ENCODE measurements at regions not wholly inside any gene's neighbourhood (a gene's known extent, or its start where the extent isn't known, plus 50 kb on each side); places are given as distances from the start of the nearest gene placed in this dataset.

DNA sequence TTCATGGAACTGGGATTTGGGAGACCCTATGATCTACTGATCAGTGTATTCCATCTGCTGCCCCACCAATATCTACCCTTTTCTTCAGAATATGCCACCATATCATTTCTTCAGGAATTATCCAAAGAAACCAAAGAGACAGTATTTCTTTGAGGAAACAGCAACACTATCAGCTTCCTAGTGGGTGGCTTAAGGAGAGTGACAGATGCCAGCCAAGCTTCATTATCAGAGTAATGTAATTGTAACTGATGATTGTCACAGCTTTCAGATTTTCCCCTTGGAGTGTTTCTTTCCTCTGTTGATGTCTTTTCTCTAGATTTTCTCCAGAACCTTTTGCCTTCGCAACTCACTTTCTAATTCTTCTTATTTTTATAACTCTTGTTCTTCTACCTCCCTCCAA, 934.4 kb upstream of the LRRN3 start:
- no peak for DNase-seq (ENCODE audit: low read depth)

GRCh38 chr7:110157631-110158362, 933.1 kb upstream of the LRRN3 start:
- no peak for DNase-seq (ENCODE audit: low read depth)

GRCh38 chr7:110168010-110168409, 922.9 kb upstream of the LRRN3 start:
- no peak for DNase-seq (ENCODE audit: low read depth)

DNA sequence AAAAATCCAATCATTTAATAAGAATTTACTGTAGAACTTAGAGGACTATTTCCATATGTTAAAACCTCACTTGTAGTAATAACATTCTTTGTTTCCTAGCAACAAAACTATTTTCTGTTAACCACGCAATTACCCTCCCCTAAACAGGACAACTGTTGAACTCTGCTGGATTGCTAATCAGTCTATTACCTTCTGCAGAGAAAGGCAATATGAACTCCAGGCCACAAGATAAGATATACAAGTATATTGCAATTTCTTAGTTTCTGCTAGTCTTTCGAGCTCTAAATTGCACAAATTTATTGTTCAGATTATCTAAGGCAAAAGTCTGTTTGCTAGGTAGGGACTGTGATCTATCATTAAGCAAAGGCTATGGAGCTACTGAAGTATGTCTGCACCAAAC, 920.1 kb upstream of the LRRN3 start:
- DNase-seq (ENCODE audit: low read depth), result no peak

GRCh38 chr7:110177463-110177862, 913.5 kb upstream of the LRRN3 start:
- no peak for DNase-seq (ENCODE audit: low read depth)

- DNase-seq (ENCODE audit: low read depth), result no peak
Measured at GRCh38 chr7:110179037-110179436, 911.9 kb upstream of the LRRN3 start.

- DNase-seq (ENCODE audit: low read depth), result no peak
Measured at GRCh38 chr7:110181768-110182167, 909.2 kb upstream of the LRRN3 start.

GRCh38 chr7:110186334-110186733, 904.6 kb upstream of the LRRN3 start:
- no peak for DNase-seq (ENCODE audit: low read depth)

DNA sequence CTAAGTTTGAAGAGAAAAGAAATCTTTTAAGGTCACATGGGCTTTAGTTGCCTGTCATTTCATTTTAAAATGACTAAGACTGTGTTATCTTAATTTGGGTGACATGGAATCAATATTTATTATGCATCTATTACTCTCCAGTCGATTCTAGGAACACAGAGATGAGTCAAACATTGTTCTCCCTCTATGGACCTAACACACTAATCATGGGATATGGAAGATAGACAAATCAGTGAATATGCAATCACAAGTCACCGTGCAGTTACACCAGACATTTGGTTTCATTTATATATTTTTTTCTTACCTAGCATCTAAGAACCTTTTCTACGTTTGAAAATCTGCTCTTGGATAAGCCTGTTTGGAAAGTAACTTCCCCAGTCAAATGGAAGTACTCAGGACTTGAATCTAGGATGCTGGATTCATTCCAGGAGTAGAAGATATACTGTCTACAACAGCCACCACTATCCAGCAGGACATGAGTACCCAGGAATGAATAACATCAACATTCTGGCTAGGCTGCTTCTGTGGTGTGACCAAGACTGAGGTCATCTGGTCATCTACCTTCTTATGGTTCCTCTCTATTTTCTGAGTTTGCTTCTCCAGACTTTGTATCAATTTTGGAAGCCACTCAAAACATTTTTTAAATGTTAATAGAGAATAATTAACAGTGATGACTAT, 902.9 kb upstream of the LRRN3 start:
- no peak for DNase-seq (ENCODE audit: low read depth)

DNA sequence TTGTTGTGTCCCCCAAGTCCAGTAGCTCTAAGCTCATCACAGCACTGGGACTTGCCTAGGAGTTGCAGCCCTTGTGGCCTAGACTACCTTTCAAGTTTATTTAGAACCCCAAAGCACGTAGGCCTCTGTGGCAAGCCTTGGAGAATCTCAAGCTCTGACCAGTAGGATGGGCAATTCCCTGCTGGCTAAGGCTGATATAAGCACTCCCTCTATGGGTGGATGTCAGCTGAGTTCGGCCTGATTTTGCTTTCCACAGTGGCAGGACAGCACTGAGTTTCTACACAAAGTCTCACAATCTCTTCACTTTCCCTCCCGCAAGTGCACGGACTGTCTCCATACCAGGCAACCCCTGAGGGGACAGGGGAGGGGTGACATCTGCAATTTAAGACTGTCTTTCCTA, 886.4 kb upstream of the LRRN3 start:
- no peak for DNase-seq (ENCODE audit: low read depth)

DNA sequence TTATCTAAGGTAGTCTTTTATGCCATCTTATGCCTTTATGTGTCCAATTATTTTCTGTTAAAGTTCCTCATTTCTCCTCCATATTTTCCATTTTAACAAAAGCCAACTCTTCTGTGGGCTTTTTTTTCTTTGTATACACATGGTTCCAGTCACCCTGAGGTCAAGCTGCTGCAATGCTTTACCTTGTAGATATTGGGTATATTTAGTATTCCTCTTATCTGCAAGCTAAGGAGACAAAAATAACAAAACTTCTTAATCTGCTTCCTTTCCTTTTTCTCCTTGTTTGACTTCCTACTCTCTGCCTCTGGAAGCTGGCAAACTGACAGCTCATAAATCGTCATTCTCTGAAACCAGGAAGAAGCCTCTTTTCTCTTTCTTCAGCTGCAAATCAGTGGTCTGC, 885.0 kb upstream of the LRRN3 start:
- no peak for DNase-seq (ENCODE audit: low read depth)

DNA sequence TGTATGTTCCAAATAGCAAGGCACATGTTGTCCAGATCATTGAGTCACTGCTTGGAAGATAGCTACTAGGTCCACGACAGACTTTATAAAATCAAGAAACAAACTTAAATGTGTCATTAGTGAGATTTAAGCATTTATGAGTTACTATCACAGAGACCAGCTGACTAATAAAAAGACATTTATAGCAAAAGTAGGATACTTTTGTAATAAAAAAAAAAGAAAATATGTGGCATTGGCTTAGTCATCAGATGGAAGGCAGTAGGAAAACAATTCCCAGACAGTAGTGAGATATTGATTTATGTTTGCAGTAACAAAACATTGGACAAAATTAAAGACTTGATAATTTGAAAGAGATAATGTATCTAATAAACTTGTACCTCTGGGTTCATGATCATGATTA, 881.0 kb upstream of the LRRN3 start:
- DNase-seq (ENCODE audit: low read depth), result no peak

DNA sequence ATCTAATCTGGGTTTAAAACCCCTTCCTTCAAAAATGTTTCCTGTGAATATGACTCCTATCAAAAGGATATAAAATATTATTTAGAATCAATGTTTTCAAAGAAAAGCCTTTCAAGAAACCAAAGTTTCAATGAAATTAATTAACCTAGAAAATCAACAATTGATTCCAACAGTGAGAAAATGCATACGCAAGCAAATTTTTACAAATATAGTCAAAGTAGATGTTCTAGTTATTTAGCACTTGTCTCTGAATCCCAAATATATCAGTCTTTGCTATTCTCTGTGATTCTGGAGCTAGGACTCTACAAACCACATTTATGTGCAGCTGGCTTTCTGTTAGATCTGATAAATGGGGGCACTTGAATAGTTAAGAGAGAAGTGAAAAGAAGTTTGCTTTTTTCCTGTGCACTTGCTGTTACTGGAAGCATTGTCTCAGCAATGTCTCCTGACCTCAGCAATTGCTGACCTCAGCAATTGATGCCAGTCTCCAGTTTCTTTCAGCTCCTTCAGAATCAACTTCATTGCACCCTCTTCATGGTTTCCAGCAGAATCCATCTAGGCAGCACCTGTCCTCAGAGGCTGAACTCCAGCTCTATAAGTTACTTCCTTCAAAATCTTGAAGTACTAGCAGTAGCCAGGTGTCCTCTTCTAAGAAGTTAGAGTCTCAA, 879.9 kb upstream of the LRRN3 start:
- DNase-seq (ENCODE audit: low read depth), result no peak

GRCh38 chr7:110224643-110225042, 866.3 kb upstream of the LRRN3 start:
- no peak for DNase-seq (ENCODE audit: low read depth)

DNA sequence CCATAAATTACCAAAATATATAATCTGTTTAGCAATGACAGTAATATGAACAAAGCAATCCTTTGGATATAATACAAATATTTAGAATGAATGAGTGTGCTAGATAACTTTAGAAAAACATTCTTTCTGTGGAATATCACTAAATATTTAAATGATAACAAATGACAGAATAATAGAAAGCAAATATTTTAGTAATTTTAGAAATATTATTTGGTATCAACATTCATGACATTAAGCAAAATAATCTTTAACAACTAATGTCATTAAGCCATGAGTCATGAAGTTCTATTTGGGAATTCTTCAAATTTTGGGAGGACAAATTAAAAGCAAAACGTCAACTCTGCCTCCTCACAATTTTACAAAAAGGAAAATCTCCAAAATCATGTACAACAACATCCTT, 844.8 kb upstream of the LRRN3 start:
- no peak for DNase-seq (ENCODE audit: low read depth)

- DNase-seq (ENCODE audit: low read depth), result no peak
Measured at GRCh38 chr7:110253093-110253492, 837.8 kb upstream of the LRRN3 start.

GRCh38 chr7:110257673-110258072, 833.3 kb upstream of the LRRN3 start:
- no peak for DNase-seq (ENCODE audit: low read depth)

DNA sequence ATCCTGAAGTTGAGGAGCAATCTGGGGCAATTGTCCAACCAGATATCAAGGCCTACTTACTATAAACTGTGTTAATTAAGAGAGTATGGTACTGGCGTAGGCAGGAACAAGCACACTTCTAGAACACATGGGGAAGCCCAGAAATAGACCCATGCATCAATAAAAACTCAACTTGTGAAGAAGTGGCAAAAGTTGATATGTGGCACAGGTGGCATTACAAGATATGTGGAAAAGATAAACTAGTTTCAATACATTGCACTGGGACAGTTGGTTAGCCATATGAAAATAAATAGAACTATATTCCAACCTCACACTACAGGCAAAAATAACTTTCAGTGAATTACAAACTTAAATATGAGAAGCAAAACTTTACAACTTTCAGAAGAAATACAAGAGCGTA, 828.7 kb upstream of the LRRN3 start:
- no peak for DNase-seq (ENCODE audit: low read depth)

- DNase-seq (ENCODE audit: low read depth), result no peak
Measured at GRCh38 chr7:110264288-110264687, 826.6 kb upstream of the LRRN3 start.

GRCh38 chr7:110281362-110281761, 809.6 kb upstream of the LRRN3 start:
- no peak for DNase-seq (ENCODE audit: low read depth)

DNA sequence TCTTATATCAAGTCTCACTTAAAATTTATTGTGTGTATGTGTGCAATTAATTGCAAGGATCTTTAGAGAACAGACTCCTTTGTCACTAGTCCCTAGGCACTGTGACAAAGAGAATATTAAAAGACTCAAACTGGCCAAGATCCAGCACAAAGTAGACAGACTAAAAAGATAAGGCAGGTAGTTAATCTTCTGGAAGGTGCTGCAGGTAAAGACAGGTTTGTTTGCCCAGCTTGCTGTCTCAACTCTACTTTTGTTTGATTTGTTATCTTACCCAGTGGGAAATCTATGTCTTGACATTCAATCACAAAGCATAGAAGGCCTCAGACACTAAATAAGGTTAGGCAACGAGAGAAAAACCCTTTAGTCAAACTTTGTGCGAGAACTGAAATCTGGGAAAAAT, 807.9 kb upstream of the LRRN3 start:
- no peak for DNase-seq (ENCODE audit: low read depth)

- DNase-seq (ENCODE audit: low read depth), result no peak
Measured at GRCh38 chr7:110291430-110291829, 799.5 kb upstream of the LRRN3 start.

DNA sequence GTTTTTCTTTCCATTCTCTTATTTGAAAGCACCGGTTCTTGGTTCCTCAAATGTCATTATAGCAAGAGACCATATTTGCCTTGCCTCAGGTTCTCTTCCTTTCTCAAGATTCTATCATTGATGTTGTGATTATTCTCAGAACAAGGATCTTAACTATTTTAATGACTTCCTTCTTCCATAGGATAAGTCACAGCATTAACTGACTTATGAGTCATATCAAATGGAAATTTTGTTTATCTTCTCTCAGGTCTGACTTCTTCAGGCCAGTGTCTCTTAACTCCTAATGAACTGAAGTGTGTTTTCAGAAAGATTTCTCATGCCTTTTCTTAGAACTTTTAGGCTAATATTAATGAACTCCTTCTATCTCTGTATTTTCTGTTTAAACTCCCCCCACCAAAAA, 794.6 kb upstream of the LRRN3 start:
- no peak for DNase-seq (ENCODE audit: low read depth)
